H1 (cell line): ENCODE measurements at regions not wholly inside any gene's neighbourhood (a gene's known extent, or its start where the extent isn't known, plus 50 kb on each side); places are given as distances from the start of the nearest gene placed in this dataset.

Source experiments
- CTCF ChIA-PET: fragments of 300-600 bp; sonication (Branson Sonifier 250); formaldehyde crosslinking; loops from one replicate; lab custom pipeline; 2021; ENCODE audit not compliant: partially characterized antibody; lab: Charles Lee
- POLR2A ChIA-PET: fragments of 300-600 bp; sonication (Branson Sonifier 250); formaldehyde crosslinking; loops from one replicate; lab custom pipeline; 2021; ENCODE audit warnings: inconsistent platforms; ENCODE audit not compliant: partially characterized antibody; lab: Charles Lee
- DNase-seq, 2 experiments: peaks; one replicate each; pipeline versions ENCODE4 v3.0.0 to v3.0.0-alpha.2; 2010 to 2022; ENCODE audit warnings: low spot score in 2 of 2, low read depth in 1 of 2, mixed read lengths in 1 of 2
- FAIRE-seq: peaks from 2 replicates; lab custom pipeline; 2011; peaks lifted over from hg19 to GRCh38; lab: Jason Lieb, UNC
- H2AFZ ChIP-seq: 2 replicates; pipeline ENCODE4 v1.8.1; 2012; ENCODE audit warnings: low read length, inconsistent platforms
- H2AK5ac ChIP-seq: 2 replicates; pipeline ENCODE4 v1.6.1; 2013; ENCODE audit warnings: low read depth, low read length
- H2BK120ac ChIP-seq: replicated peaks from 2 replicates; pipeline ENCODE3; 2013; ENCODE audit warnings: low read depth, low read length, inconsistent platforms
- H2BK12ac ChIP-seq: 2 replicates; pipeline ENCODE4 v1.6.1; 2013; ENCODE audit warnings: low read depth, low read length
- H2BK15ac ChIP-seq: 2 replicates; pipeline ENCODE4 v1.6.1; 2013; ENCODE audit warnings: low read length
- H2BK20ac ChIP-seq: 2 replicates; pipeline ENCODE4 v1.6.1; 2013; ENCODE audit warnings: low read length
- H2BK5ac ChIP-seq: 2 replicates; pipeline ENCODE4 v1.6.1; 2013; ENCODE audit warnings: low read depth, low read length
- H3K14ac ChIP-seq: 2 replicates; pipeline ENCODE4 v1.6.1; 2013; ENCODE audit warnings: inconsistent platforms; ENCODE audit not compliant: insufficient read length
- H3K18ac ChIP-seq: 2 replicates; pipeline ENCODE4 v1.6.1; 2013; ENCODE audit warnings: low read length; ENCODE audit errors: extremely low read depth
- H3K23ac ChIP-seq: 2 replicates; pipeline ENCODE4 v1.6.1; 2013; ENCODE audit warnings: inconsistent platforms; ENCODE audit not compliant: insufficient read length
- H3K23me2 ChIP-seq: 2 replicates; pipeline ENCODE4 v1.6.1; 2013; ENCODE audit warnings: low read depth, low read length
- H3K27ac ChIP-seq: 2 replicates; pipeline ENCODE4 v1.6.1; 2011; ENCODE audit warnings: low read depth, low read length, inconsistent platforms
- H3K27me3 ChIP-seq, 4 experiments: replicated peaks in 1 of 4; 1 replicate in 1 of 4; 2 replicates in 3 of 4; pipeline versions ENCODE4 v1.6.1 to v1.8.1; 2011 to 2013; ENCODE audit warnings: low read length in 3 of 4, mild to moderate bottlenecking in 3 of 4, inconsistent platforms in 2 of 4, mixed read lengths in 2 of 4, moderate library complexity in 1 of 4; ENCODE audit not compliant: control insufficient read depth in 3 of 4, insufficient read depth in 3 of 4; ENCODE audit errors: extremely low read depth in 1 of 4
- H3K36me3 ChIP-seq, 4 experiments: 2 replicates each; pipeline versions ENCODE4 v1.6.1 to v1.8.1; 2011 to 2013; ENCODE audit warnings: mild to moderate bottlenecking in 4 of 4, low read length in 3 of 4, moderate library complexity in 2 of 4, control low read depth in 1 of 4, inconsistent platforms in 1 of 4; ENCODE audit not compliant: insufficient read depth in 4 of 4, control insufficient read depth in 2 of 4
- H3K4ac ChIP-seq: replicated peaks from 2 replicates; pipeline ENCODE3; 2013; ENCODE audit warnings: low read length, low read depth, mixed read lengths, inconsistent platforms; ENCODE audit not compliant: insufficient read length
- H3K4me1 ChIP-seq, 4 experiments: replicated peaks in 1 of 4; 1 replicate in 1 of 4; 2 replicates in 3 of 4; pipeline versions ENCODE4 v1.6.1 to v1.8.1; 2011 to 2013; ENCODE audit warnings: low read length in 3 of 4, inconsistent platforms in 2 of 4, mixed read lengths in 1 of 4; ENCODE audit not compliant: insufficient read depth in 4 of 4, control insufficient read depth in 3 of 4
- H3K4me2 ChIP-seq, 2 experiments: 2 replicates each; pipeline versions ENCODE4 v1.6.1 to v1.8.1; 2011 to 2013; ENCODE audit warnings: low read depth in 2 of 2, low read length in 2 of 2, control low read depth in 1 of 2, inconsistent platforms in 1 of 2, mild to moderate bottlenecking in 1 of 2; ENCODE audit not compliant: insufficient read depth in 1 of 2
- H3K4me3 ChIP-seq, 4 experiments: fragments of 200-600, 300-600 bp in 1 of 4; sonication (generic), shearing (Covaris generic), sonication (Bioruptor Twin) in 1 of 4; 2 replicates each; pipeline versions ENCODE4 v1.5.1 to v1.8.1; 2011 to 2016; ENCODE audit warnings: low read length in 4 of 4, low read depth in 3 of 4, control low read depth in 2 of 4, inconsistent platforms in 2 of 4, mild to moderate bottlenecking in 2 of 4, mixed read lengths in 1 of 4, moderate library complexity in 1 of 4; ENCODE audit not compliant: insufficient read depth in 2 of 4; ENCODE audit errors: extremely low read depth in 1 of 4
- H3K56ac ChIP-seq: replicated peaks from 2 replicates; pipeline ENCODE3; 2013; ENCODE audit warnings: low read depth, mild to moderate bottlenecking, mixed read lengths, low read length, inconsistent platforms; ENCODE audit not compliant: insufficient read length
- H3K79me1 ChIP-seq: 2 replicates; pipeline ENCODE4 v1.6.1; 2013; ENCODE audit warnings: low read depth, low read length, control low read depth
- H3K79me2 ChIP-seq, 2 experiments: 2 replicates each; pipeline versions ENCODE4 v1.6.1 to v1.8.1; 2012 to 2013; ENCODE audit warnings: low read length in 2 of 2, mild to moderate bottlenecking in 2 of 2, inconsistent platforms in 1 of 2; ENCODE audit not compliant: insufficient read depth in 2 of 2, control insufficient read depth in 1 of 2
- H3K9ac ChIP-seq, 4 experiments: replicated peaks in 1 of 4; 1 replicate in 1 of 4; 2 replicates in 3 of 4; pipeline versions ENCODE4 v1.6.1 to v1.8.1; 2011 to 2013; ENCODE audit warnings: low read depth in 3 of 4, low read length in 3 of 4, control low read depth in 2 of 4, mild to moderate bottlenecking in 2 of 4, moderate library complexity in 2 of 4, inconsistent platforms in 1 of 4; ENCODE audit errors: extremely low read depth in 1 of 4
- H3K9me3 ChIP-seq, 2 experiments: 2 replicates each; pipeline versions ENCODE4 v1.6.1 to v1.8.1; 2012 to 2013; ENCODE audit warnings: mild to moderate bottlenecking in 2 of 2, moderate library complexity in 2 of 2, control low read depth in 1 of 2, inconsistent platforms in 1 of 2, low read depth in 1 of 2, low read length in 1 of 2, mixed read lengths in 1 of 2; ENCODE audit not compliant: insufficient read depth in 2 of 2
- H4K20me1 ChIP-seq, 2 experiments: replicated peaks in 1 of 2; 2 replicates each; pipeline versions ENCODE3 to v1.8.1; 2011 to 2013; ENCODE audit warnings: inconsistent platforms in 2 of 2, low read length in 2 of 2, mild to moderate bottlenecking in 1 of 2; ENCODE audit not compliant: insufficient read depth in 2 of 2, control insufficient read depth in 1 of 2
- H4K5ac ChIP-seq: 2 replicates; pipeline ENCODE4 v1.6.1; 2013; ENCODE audit warnings: low read length, low read depth, mixed read lengths, inconsistent platforms; ENCODE audit not compliant: insufficient read length
- H4K8ac ChIP-seq: 2 replicates; pipeline ENCODE4 v1.8.0; 2013; ENCODE audit warnings: mild to moderate bottlenecking, moderate library complexity, low read length, inconsistent platforms; ENCODE audit not compliant: insufficient read depth; ENCODE audit errors: extremely low read depth
- H4K91ac ChIP-seq: replicated peaks from 2 replicates; pipeline ENCODE3; 2013; ENCODE audit warnings: low read length, mixed read lengths, inconsistent platforms; ENCODE audit not compliant: insufficient read length
- RAD21 ChIP-seq, 2 experiments: IDR thresholded peaks in 1 of 2; conservative IDR thresholded peaks in 1 of 2; 2 replicates each; pipeline ENCODE4 v1.6.1; 2011; ENCODE audit warnings: low read depth in 2 of 2, low read length in 2 of 2, improper control_type of control experiment in 1 of 2, inconsistent platforms in 1 of 2, mild to moderate bottlenecking in 1 of 2, moderate library complexity in 1 of 2
- SIN3A ChIP-seq, 2 experiments: IDR thresholded peaks in 1 of 2; conservative IDR thresholded peaks in 1 of 2; 2 replicates each; pipeline ENCODE4 v1.6.1; 2011 to 2012; ENCODE audit warnings: low read length in 2 of 2, improper control_type of control experiment in 1 of 2, low read depth in 1 of 2, mild to moderate bottlenecking in 1 of 2
- WGBS, 2 experiments: shearing (Covaris generic) in 1 of 2; methylation state at CpG; one replicate each; pipeline versions ENCODE4 v1.1.6 to v1.1.7; 2013 to 2015; ENCODE audit warnings: low lambda C conversion rate in 2 of 2, mixed read lengths in 2 of 2, inconsistent platforms in 1 of 2, low coverage in 1 of 2, missing lambda C conversion rate in 1 of 2; ENCODE audit not compliant: insufficient replicate concordance in 2 of 2, insufficient coverage in 1 of 2, insufficient read length in 1 of 2; ENCODE audit errors: extremely low coverage in 1 of 2, missing lambda C conversion rate in 1 of 2; 5-methylcytosine and 5-hydroxymethylcytosine counted together
- TF ChIP-seq, protein P1 (sequence below), 3 experiments: IDR thresholded peaks; 1 replicate in 2 of 3; 2 replicates in 1 of 3; pipeline versions ENCODE4 v1.5.1 to v1.6.1; 2011; ENCODE audit warnings: low read length in 3 of 3, mild to moderate bottlenecking in 3 of 3, inconsistent platforms in 2 of 3, low read depth in 1 of 3, moderate library complexity in 1 of 3; ENCODE audit not compliant: insufficient read depth in 1 of 3; ENCODE audit errors: control extremely low read depth in 1 of 3

DNA sequence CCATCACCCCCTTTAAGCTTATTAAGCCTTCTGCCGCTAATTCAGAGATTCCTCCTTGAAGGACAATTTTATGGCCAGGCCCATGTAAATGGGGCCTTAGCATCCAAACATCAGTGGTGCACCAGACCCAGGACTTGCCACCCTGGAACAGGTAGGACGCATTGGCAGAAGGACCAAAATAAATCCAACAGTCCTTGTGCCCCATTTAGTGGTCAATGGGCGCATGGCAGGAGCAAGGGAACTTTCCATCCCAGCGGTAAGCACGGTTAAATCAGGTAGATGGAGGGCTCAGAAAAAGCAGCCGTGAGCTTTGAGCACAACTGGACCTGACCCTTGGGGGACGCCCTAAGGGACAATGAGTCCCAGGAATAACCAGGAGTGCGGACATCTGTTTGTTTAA is 540.8 kb upstream of the ROBO1 start:
- no peak overlapping the region for H2BK15ac ChIP-seq

More for the DNA sequence above, 540.8 kb upstream of the ROBO1 start:
- POLR2A ChIA-PET = no interaction called here
- H3K4me3 ChIP-seq = no peak overlapping the region
- H2AFZ ChIP-seq = no peak overlapping the region
- H2BK12ac ChIP-seq = no peak overlapping the region
- no peaks in the 10 kb centered on the region for H4K20me1 ChIP-seq
- CTCF ChIA-PET = interaction anchor here (1.1 to 1.4 kb wide), 2 partner anchors 425 to 516 kb away, joined by 3 to 4 read pairs; no protein-coding TSS in a partner anchor
- H3K4ac ChIP-seq = no peak overlapping the region
- FAIRE-seq = no peak
- H2BK120ac ChIP-seq = no peak overlapping the region
- 70% methylated on average over 8 of the region's 8 CpGs; no CpG with 5 or more reads in 1 of the 2 experiments for WGBS, 2 experiments
- H2BK5ac ChIP-seq = no peak overlapping the region
- no peaks in the 10 kb centered on the region for H3K9me3 ChIP-seq
- no peak for DNase-seq
- no peaks in the 10 kb centered on the region for H3K79me1 ChIP-seq
- H4K91ac ChIP-seq = no peak overlapping the region
- peaks cover 0 to 1% (median 0%) of the 10 kb centered on the region in 4 experiments; a peak in 1 of 7 replicates for H3K27me3 ChIP-seq
- no peaks in the 10 kb centered on the region for H3K4me1 ChIP-seq
- H3K23ac ChIP-seq = no peak overlapping the region
- TF ChIP-seq SIN3A (conservative IDR thresholded peaks at IDR 0.05 in 1 of 2, IDR thresholded peaks at IDR 0.05 in 1 of 2; ENCODE audit: low read depth in 1 of 2, low read length in 2 of 2) (no peak), RAD21 (IDR thresholded peaks at IDR 0.05 in 1 of 2, conservative IDR thresholded peaks at IDR 0.05 in 1 of 2; ENCODE audit: low read depth in 2 of 2, low read length in 2 of 2) (peak; percentile 58 to 64)
- TF ChIP-seq, protein P1, sequence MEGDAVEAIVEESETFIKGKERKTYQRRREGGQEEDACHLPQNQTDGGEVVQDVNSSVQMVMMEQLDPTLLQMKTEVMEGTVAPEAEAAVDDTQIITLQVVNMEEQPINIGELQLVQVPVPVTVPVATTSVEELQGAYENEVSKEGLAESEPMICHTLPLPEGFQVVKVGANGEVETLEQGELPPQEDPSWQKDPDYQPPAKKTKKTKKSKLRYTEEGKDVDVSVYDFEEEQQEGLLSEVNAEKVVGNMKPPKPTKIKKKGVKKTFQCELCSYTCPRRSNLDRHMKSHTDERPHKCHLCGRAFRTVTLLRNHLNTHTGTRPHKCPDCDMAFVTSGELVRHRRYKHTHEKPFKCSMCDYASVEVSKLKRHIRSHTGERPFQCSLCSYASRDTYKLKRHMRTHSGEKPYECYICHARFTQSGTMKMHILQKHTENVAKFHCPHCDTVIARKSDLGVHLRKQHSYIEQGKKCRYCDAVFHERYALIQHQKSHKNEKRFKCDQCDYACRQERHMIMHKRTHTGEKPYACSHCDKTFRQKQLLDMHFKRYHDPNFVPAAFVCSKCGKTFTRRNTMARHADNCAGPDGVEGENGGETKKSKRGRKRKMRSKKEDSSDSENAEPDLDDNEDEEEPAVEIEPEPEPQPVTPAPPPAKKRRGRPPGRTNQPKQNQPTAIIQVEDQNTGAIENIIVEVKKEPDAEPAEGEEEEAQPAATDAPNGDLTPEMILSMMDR (IDR thresholded peaks at IDR 0.05; ENCODE audit: control extremely low read depth in 1 of 3, insufficient read depth in 1 of 3, low read depth in 1 of 3, low read length in 3 of 3) = peak in 2 of 3 experiments; percentile 22 to 52; a peak in 2 of 4 replicates
- no peak overlapping the region for H2AK5ac ChIP-seq
- no peaks in the 10 kb centered on the region for H3K79me2 ChIP-seq
- no peaks in the 10 kb centered on the region for H3K36me3 ChIP-seq
- H3K27ac ChIP-seq = no peak overlapping the region
- no peak overlapping the region for H4K5ac ChIP-seq
- H3K23me2 ChIP-seq = no peaks in the 10 kb centered on the region
- H3K14ac ChIP-seq = no peak overlapping the region
- H3K4me2 ChIP-seq = no peak overlapping the region
- H3K56ac ChIP-seq = no peak overlapping the region
- no peak overlapping the region for H3K18ac ChIP-seq
- no peak overlapping the region for H2BK20ac ChIP-seq
- no peak overlapping the region for H3K9ac ChIP-seq
- no peak overlapping the region for H4K8ac ChIP-seq
